ENCODE measurements at regions not wholly inside any gene's neighbourhood (a gene's known extent, or its start where the extent isn't known, plus 50 kb on each side); places are given as distances from the start of the nearest gene placed in this dataset.

GRCh38 chr1:163450986-163451385 is 129.2 kb downstream of the NUF2 start:
- TF ChIP-seq CTCF (IDR thresholded peaks at IDR 0.05) (no peak), ZFX (IDR thresholded peaks at IDR 0.05; ENCODE audit: borderline replicate concordance) (no peak)

All from 22Rv1 (cell line).